Caco-2 (cell line): ENCODE measurements at regions not wholly inside any gene's neighbourhood (a gene's known extent, or its start where the extent isn't known, plus 50 kb on each side); places are given as distances from the start of the nearest gene placed in this dataset.

Source experiments
- BruUV-seq: library from RNA; stranded (reverse); fragments of 400-500 nt; replicated peaks from 2 replicates; lab custom pipeline; 2021; lab: Mats Ljungman, UMichigan
- CTCF ChIA-PET: fragments of 300-600 bp; sonication (Branson Sonifier 250); formaldehyde crosslinking; loops from one replicate; lab custom pipeline; 2022; ENCODE audit warnings: antibody characterized with exemption; lab: Charles Lee
- POLR2A ChIA-PET: fragments of 300-600 bp; sonication (Branson Sonifier 250); formaldehyde crosslinking; loops from one replicate; lab custom pipeline; 2022; ENCODE audit warnings: antibody characterized with exemption; lab: Charles Lee
- DNase-seq, 2 experiments: peaks; one replicate each; pipeline versions ENCODE4 v3.0.0 to v3.0.0-alpha.2; 2020 to 2022
- H3K27me3 ChIP-seq: replicated peaks from 2 replicates; pipeline ENCODE4 v1.6.0; 2011; ENCODE audit warnings: low read length; ENCODE audit not compliant: control insufficient read depth, insufficient read depth
- H3K36me3 ChIP-seq: 2 replicates; pipeline ENCODE4 v1.5.1; 2011; ENCODE audit warnings: low read length; ENCODE audit not compliant: control insufficient read depth, insufficient read depth
- H3K4me1 ChIP-seq: fragments of 250-450 bp; sonication (Bioruptor Pico); 2 replicates; pipeline ENCODE4 v1.5.1; 2020; ENCODE audit warnings: mild to moderate bottlenecking
- H3K4me3 ChIP-seq: 2 replicates; pipeline ENCODE4 v1.5.1; 2011; ENCODE audit warnings: low read depth, mild to moderate bottlenecking, control low read depth, low read length
- H3K9me3 ChIP-seq: fragments of 250-450 bp; sonication (Bioruptor Pico); 2 replicates; pipeline ENCODE4 v1.5.1; 2020; ENCODE audit warnings: mild to moderate bottlenecking, moderate library complexity
- H3K27ac Mint-ChIP-seq: one replicate; pipeline ENCODE4 v1.8.0; 2022; ENCODE audit warnings: mixed read lengths; ENCODE audit not compliant: unreplicated experiment
- H3K27me3 Mint-ChIP-seq: one replicate; pipeline ENCODE4 v1.8.0; 2022; ENCODE audit warnings: mixed read lengths; ENCODE audit not compliant: insufficient read depth, unreplicated experiment
- H3K36me3 Mint-ChIP-seq: one replicate; pipeline ENCODE4 v1.8.0; 2022; ENCODE audit warnings: mild to moderate bottlenecking, mixed read lengths; ENCODE audit not compliant: insufficient read depth, unreplicated experiment
- H3K4me1 Mint-ChIP-seq: one replicate; pipeline ENCODE4 v1.8.0; 2022; ENCODE audit warnings: low read depth, mixed read lengths; ENCODE audit not compliant: unreplicated experiment
- H3K4me3 Mint-ChIP-seq: one replicate; pipeline ENCODE4 v1.8.0; 2022; ENCODE audit warnings: mild to moderate bottlenecking, moderate library complexity, mixed read lengths; ENCODE audit not compliant: unreplicated experiment
- H3K9me3 Mint-ChIP-seq: one replicate; pipeline ENCODE4 v1.8.0; 2022; ENCODE audit warnings: mixed read lengths; ENCODE audit not compliant: unreplicated experiment
- CTCF ChIP-seq, 2 experiments: fragments of 200-600 bp in 1 of 2; IDR thresholded peaks; 1 replicate in 1 of 2; 2 replicates in 1 of 2; pipeline versions ENCODE4 v1.5.1 to v1.8.0; 2011 to 2022; ENCODE audit warnings: antibody characterized with exemption in 1 of 2, control low read depth in 1 of 2, inconsistent platforms in 1 of 2, low read depth in 1 of 2, low read length in 1 of 2, mild to moderate bottlenecking in 1 of 2, moderate library complexity in 1 of 2; ENCODE audit not compliant: insufficient read depth in 1 of 2, severe bottlenecking in 1 of 2, unreplicated experiment in 1 of 2
- intact Hi-C: fragments of 100-400 bp; cut with micrococcal nuclease; formaldehyde crosslinking; loops from one replicate; pipeline ENCODE4 v1.10.0; 2022; ENCODE audit not compliant: unreplicated experiment

- CTCF ChIA-PET, result no interaction called here
- intact Hi-C loops, result no loop called here
- no peaks in the 10 kb centered on the region for H3K9me3 Mint-ChIP-seq
- no peak overlapping the region for H3K27ac Mint-ChIP-seq
- POLR2A ChIA-PET, result no interaction called here
- no peak for DNase-seq
- H3K36me3 Mint-ChIP-seq, result no peaks in the 10 kb centered on the region
- H3K9me3 ChIP-seq, result no peaks in the 10 kb centered on the region
- H3K4me3 ChIP-seq, result no peak overlapping the region
- no TSS peak for BruUV-seq
- no peaks in the 10 kb centered on the region for H3K4me1 Mint-ChIP-seq
- no peaks in the 10 kb centered on the region for H3K36me3 ChIP-seq
- H3K4me3 Mint-ChIP-seq, result no peak overlapping the region
- no peaks in the 10 kb centered on the region for H3K27me3 Mint-ChIP-seq
- H3K4me1 ChIP-seq, result peaks cover 5% of the 10 kb centered on the region; the same call in 1 of the 2 replicates
- no peak for TF ChIP-seq CTCF (IDR thresholded peaks at IDR 0.05; ENCODE audit: insufficient read depth in 1 of 2, low read depth in 1 of 2, low read length in 1 of 2, severe bottlenecking in 1 of 2, unreplicated experiment in 1 of 2)
- no peaks in the 10 kb centered on the region for H3K27me3 ChIP-seq
Observed at GRCh38 chr20:22696759-22697158, 112.4 kb upstream of the FOXA2 start.

- H3K4me3 Mint-ChIP-seq, result no peak overlapping the region
- no peaks in the 10 kb centered on the region for H3K4me1 Mint-ChIP-seq
- BruUV-seq, result no TSS peak
- H3K36me3 ChIP-seq, result no peaks in the 10 kb centered on the region
- no peaks in the 10 kb centered on the region for H3K27me3 Mint-ChIP-seq
- CTCF ChIA-PET, result no interaction called here
- no peaks in the 10 kb centered on the region for H3K4me1 ChIP-seq
- no peaks in the 10 kb centered on the region for H3K9me3 Mint-ChIP-seq
- no peak for TF ChIP-seq CTCF (IDR thresholded peaks at IDR 0.05; ENCODE audit: insufficient read depth in 1 of 2, low read depth in 1 of 2, low read length in 1 of 2, severe bottlenecking in 1 of 2, unreplicated experiment in 1 of 2)
- DNase-seq, result no peak
- H3K36me3 Mint-ChIP-seq, result no peaks in the 10 kb centered on the region
- H3K27ac Mint-ChIP-seq, result no peak overlapping the region
- intact Hi-C loops, result no loop called here
- POLR2A ChIA-PET, result no interaction called here
- H3K4me3 ChIP-seq, result no peak overlapping the region
- no peaks in the 10 kb centered on the region for H3K27me3 ChIP-seq
- H3K9me3 ChIP-seq, result no peaks in the 10 kb centered on the region
Observed at GRCh38 chr20:22698259-22698842, 114.0 kb upstream of the FOXA2 start.

- intact Hi-C loops, result no loop called here
- no TSS peak for BruUV-seq
- ChIA-PET POLR2A (no interaction called here), CTCF (no interaction called here)
- Mint-ChIP-seq H3K9me3 (no peaks in the 10 kb centered on the region), H3K4me1 (no peaks in the 10 kb centered on the region), H3K27me3 (no peaks in the 10 kb centered on the region), H3K36me3 (no peaks in the 10 kb centered on the region), H3K27ac (no peak overlapping the region), H3K4me3 (no peak overlapping the region)
- Histone ChIP-seq H3K36me3 (no peaks in the 10 kb centered on the region), H3K4me3 (no peak overlapping the region), H3K9me3 (no peaks in the 10 kb centered on the region), H3K27me3 (no peaks in the 10 kb centered on the region), H3K4me1 (no peaks in the 10 kb centered on the region)
- no peak for TF ChIP-seq CTCF (IDR thresholded peaks at IDR 0.05; ENCODE audit: insufficient read depth in 1 of 2, low read depth in 1 of 2, low read length in 1 of 2, severe bottlenecking in 1 of 2, unreplicated experiment in 1 of 2)
- DNase-seq, result no peak
Observed at GRCh38 chr20:22699396-22699795, 115.0 kb upstream of the FOXA2 start.
